NCI-H510A (cell line): ENCODE measurements at regions not wholly inside any gene's neighbourhood (a gene's known extent, or its start where the extent isn't known, plus 50 kb on each side); places are given as distances from the start of the nearest gene placed in this dataset.

Experiments
- DNase-seq: peaks from one replicate; lab custom pipeline; 2025; lab: John Stamatoyannopoulos, UW

- no peak for DNase-seq
Measured at GRCh38 chr5:74316064-74316603, 324.4 kb downstream of the ENC1 start.

GRCh38 chr5:74314906-74315305, 325.6 kb downstream of the ENC1 start:
- no peak for DNase-seq

DNA sequence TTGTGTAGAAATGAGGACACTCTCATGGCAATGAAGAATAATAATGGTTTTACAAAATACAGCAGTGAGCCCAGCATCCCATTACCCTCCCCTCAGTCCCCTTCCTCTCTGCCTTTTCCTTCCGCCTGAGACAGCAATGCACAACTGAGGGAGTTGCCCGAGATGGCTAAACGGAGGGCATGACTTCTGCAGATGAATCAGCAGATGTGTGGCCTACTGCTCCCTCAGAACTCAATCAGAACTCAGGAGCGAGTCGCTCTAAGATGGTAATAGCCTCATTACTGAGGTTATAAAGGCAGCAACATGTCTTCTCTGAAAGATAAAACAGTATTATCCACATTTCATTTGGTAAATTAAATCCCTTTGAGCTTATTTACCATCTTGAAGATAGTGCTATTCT, 326.6 kb downstream of the ENC1 start:
- no peak for DNase-seq

DNA sequence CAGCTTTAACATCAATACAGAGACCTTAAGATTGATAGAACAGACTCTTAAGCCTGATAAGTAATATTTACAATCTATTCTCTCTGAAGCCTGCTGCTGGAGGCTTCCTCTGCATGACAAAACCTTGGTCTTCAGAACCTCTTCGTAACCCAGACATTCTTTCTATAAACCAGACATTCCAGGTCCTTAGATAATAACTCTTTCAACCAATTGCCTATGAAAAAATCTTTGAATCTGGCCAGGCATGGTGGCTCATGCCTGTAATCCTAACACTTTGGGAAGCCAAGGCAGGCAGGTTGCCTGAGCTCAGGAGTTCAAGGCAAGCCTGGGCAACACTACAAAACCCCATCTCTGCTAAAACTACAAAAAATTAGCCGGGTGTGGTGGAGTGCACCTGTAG, 327.8 kb downstream of the ENC1 start:
- no peak for DNase-seq

GRCh38 chr5:74311961-74312360, 328.6 kb downstream of the ENC1 start:
- no peak for DNase-seq

DNA sequence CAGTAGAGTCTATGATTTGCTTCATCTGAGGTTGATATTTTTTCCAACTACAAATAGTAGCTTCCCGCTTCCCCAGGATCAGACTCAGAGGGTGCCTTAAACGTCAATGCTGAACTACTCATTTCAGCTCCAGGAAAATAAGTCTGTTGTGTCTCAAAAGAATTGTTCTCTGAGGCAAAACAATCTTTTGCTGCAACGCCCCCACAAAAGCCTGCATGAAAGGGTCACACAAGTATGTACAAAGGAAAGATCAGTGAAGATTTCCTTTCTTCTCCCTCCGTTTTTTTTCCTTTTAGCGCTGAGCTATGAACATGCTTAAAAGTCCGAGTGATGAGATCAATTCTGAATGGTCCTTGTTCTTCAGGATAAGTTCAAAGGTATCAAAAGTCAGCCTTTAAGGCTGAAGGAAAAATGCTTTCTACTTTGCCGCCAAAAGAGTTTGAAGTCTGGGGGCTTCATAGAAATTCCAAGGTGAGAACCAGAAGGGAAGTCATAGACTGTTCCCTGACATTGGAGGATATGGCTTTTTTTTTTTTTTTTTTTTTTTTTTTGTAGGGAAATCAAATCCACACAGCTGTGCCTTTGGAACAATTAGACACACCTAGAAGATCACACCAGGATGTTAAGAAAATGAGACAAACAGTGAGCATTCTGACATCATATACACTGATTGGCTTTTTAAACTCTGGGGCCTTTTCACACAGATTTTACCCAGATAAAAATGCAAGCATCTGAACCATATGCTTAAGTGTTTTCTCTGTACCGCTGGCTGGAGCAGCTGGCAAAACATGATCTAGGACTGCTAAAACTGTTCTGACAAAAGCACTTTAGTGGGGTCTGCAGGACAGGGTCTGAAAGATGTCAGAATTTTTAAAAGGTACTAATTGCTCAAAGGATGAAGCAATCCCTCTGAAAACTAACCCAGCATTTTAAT, 329.3 kb downstream of the ENC1 start:
- no peak for DNase-seq

DNA sequence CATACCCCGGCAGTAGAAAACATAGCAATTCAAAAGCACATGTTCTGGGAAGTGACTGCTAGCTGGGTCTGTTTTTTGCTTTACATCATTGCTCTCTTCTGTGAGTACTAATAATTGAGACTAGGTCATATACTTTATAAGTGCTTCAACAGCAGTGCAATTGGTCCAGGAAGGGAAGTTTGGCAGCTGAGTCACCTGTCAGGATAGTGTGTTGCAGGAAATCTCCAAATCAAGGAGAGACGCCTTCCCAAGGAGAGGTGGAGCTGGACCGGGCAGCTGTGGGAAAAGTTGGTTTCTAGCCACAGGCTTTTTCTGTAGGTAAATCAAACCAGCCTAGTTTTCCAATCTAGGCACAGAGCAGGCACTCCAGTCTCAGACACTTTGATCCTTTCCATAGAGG, 330.1 kb downstream of the ENC1 start:
- no peak for DNase-seq

DNA sequence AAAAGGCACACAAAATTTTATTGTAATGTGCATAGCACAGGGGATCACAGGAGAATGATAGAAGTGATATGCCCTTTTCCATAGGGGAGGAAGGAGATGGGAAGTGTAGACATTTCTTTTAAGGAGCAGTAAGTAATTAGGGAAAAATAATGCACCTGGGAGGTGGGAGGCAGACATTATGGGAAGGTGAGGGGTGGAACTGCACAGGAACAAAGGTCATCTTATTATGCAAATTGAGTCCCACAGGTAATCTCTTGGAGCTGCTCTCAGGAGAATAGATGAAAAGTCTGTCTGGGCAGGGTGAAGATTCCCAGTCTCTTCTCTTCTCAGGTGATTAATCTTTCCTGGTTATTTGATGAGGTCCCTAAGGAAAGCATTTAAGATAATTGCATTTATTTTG, 331.5 kb downstream of the ENC1 start:
- no peak for DNase-seq

DNA sequence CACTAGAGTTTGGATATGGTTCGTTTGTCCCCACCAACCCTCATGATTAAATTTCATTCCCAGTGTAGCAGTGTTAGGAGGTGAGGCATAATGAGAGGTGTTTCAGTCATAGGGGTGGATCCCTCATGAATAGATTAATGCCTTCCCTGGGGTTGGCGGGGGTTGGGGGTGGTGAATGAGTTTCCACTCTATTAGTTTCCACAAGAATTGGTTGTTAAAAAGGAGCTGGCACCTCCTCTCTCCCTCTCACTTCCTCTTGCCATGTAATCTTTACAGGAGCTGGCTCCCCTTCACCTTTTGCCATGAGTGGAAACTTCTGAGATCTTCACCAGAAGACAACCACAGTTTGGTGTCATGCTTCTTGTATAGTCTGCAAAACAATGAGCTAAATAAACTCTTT, 333.7 kb downstream of the ENC1 start:
- no peak for DNase-seq

DNA sequence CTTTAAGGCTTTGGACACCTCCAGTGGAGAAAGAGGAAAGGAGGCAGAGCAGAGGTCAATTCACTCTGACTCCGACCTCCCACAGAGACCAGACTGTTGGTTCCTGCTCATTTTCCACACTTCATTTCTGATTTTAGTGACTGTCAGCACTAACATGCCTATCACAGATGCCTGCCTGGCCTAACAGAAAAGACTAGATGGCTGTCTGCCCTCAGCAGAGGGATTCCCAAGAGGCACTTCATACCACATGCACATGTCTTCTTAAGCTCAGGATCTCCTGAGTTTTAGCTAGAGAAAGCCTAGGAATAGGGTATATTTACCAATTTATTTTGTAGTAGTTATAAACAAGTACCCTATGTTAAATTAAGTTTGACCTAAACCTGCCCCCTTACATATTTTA, 336.0 kb downstream of the ENC1 start:
- no peak for DNase-seq

DNA sequence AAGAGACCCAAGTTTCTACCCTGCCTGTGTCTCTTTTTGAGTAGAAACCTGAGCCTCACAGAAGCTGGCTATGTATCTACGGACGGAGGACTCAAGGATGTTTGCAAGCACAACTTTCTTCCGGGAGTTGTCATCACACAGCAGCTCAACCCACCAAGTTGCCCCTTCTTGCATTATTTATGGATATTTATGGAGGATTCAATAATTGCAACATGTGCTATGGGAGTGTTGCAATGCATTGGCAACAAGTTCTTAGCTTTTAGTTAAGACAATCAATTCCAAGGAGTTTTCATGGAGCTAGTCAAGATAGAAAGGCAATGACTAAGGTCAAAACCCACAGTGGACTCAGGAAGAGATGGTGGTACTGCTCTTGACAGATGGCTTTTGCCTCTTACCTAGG, 336.9 kb downstream of the ENC1 start:
- no peak for DNase-seq

DNA sequence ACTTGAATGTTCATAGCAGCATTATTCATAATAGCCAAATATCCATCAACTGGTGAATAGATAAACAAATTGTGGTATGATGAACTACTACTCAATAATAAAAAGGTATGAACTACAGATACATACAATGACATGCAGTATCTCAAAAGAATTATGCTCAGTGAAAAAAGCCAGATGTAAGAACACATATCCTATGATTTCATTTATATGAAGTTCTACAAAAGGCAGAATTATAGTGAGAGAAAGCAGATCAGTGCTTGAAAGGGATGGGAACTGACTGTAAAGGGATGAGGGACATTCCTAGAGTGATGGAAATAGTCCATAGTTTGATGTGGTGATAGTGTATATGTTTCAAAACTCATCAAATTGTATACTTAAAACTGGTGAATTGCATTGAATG, 339.0 kb downstream of the ENC1 start:
- no peak for DNase-seq

GRCh38 chr5:74300808-74301389, 339.6 kb downstream of the ENC1 start:
- DNase-seq = no peak

- DNase-seq = no peak
Measured at GRCh38 chr5:74299833-74300232, 340.7 kb downstream of the ENC1 start.

DNA sequence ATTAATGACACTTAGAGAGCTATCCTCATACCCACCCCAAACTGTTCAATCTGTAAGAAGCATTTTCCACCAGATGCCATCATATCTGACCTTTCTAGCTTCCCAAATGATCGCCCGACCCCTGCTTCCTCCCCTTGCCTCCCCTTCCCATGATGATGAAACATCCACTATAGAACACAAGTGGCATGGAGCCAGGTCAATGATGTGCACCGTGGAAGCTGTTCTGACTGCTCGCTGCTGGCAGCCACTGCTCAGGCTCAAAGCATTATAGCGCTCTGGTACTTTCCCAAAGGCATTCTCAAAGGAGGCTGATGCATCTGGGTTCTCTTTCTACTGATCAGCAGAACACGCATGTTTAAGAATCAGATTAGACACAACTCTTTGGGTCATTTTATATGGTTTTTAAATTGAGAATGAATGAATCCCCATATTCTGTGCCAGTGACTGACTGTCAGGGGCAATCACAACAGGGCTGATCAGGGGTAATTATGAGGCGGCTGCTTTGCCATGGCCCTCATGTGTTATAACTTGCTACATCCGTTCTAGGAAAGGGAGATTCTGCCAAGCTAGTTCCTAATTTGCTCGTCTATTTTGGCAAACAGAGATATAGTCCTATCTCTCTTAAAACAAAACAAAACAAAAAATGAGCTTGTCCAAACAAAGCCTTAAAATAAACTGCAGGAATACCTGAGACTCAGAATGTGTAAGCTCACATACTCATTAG, 343.7 kb downstream of the ENC1 start:
- DNase-seq = no peak

GRCh38 chr5:74295676-74296075, 344.9 kb downstream of the ENC1 start:
- DNase-seq = no peak

DNA sequence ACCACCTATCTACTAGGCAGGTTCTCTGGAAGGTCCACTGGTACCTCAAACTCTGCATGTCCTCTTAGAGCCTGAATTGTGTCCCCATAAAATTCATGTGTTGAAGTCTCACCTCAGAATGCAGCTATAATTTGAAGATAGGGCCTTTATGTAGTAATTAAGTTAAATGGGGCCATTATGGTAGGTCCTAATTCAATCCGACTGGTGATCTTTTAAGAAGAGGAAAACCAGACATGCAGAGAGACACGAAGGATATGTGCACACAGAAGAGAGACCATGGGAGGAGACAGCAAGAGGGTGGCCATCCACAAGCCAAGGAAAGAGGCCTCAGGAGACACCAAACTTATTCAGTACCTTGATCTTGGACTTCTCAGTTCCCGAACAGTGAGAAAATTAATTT, 345.4 kb downstream of the ENC1 start:
- no peak for DNase-seq

DNA sequence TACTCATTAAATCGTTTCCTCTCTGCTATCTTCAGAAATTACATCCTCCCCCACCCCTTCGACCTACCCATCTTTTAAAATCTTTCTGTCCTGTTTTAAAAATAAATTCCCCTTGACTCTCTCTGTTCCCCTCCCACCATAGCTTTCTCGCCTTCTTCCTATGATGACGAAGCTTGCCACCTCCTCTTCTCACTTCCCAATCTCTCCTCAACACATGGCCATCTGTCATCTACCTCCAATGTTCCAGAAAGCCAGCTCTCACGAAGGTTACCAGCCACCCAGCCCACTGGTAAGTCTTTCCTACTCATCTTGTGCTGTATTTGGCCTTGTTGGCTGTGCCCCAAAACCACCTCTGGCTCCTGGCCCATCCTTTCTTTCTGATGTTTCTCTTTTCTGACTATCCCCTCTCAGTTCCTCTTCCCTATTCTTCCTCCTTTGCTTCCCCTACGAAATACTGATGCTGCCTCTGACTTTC, 346.3 kb downstream of the ENC1 start:
- DNase-seq = no peak

GRCh38 chr5:74293182-74293581, 347.3 kb downstream of the ENC1 start:
- DNase-seq = no peak

DNA sequence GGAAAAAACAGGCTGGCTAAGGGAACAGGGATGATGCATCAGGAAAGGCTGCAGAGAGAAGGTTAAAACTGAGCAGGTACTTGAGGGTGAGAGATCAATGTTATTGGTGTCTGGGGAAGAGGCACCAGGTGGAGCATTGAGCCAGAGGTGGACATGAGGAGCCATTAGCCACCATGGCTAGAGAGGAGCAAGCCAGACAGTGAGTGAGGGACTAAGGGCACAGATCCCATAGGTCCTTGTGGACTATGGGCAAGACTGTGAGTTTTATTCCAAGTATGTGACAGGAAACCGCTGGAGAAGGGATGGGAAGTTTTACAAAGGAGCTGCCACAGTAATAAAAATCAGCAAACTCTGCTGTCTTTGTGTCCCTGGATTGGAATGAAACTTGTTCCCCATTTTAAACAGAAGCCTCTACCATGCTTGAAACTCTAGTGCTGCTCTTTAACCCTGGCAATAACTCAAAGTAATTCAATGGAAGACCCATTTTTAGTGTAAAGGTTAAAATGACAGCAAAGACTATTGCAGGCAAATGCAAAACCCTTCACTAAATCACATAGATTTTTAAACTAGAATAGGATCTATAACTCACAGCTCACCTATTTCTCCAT, 349.8 kb downstream of the ENC1 start:
- DNase-seq = no peak

DNA sequence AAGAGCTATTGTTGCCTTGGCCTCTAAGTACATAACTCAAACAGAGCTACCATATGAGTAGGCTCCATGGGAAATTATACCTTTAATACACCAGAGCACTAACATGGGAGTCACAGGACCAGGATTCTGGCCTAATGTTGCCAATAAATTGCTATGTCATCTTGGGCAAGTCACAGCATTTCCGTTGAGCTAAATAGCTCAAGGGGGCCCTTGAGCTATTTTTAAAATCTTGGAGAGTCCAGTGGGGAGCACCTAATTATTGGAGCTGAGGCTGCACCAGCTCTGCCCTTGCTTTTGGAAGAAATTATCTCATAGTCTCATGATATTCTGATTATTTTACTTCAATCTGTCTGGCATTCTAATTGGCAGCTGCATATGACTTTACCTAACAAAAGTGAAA, 350.8 kb downstream of the ENC1 start:
- DNase-seq = no peak

DNA sequence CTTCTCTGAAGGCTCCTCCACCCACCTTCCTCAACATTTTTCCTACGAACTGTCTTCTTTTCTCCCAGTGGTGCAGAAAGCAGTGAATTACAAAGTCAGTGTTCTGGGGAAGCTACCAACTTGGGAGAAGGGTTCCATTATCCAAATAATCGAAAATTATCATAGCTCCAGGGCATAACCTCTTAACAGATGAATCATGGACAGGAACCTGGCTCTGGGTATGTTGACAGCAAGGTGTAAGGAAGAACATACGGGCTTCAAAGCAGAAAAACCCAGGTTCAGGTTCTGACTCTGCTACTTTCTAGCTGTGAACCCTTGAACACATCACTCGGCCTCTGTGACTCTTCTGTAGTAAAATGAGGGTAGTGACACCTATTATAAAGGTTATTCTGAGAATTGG, 351.3 kb downstream of the ENC1 start:
- DNase-seq = no peak
